ENCODE measurements at regions not wholly inside any gene's neighbourhood (a gene's known extent, or its start where the extent isn't known, plus 50 kb on each side); places are given as distances from the start of the nearest gene placed in this dataset.

- 20% methylated on average over 1 of the region's 3 CpGs; no CpG with 5 or more reads in 1 of the 2 experiments for WGBS, 2 experiments (ENCODE audit: extremely low coverage in 2 of 2, insufficient read length in 1 of 2)
- Histone ChIP-seq H4K5ac (ENCODE audit: low read depth, low read length) (no peak overlapping the region), H2BK5ac (ENCODE audit: low read depth, low read length, poor library complexity, severe bottlenecking) (no peak overlapping the region), H3K56ac (ENCODE audit: extremely low read depth, insufficient read depth, low read length) (no peak overlapping the region), H3K79me1 (ENCODE audit: low read depth in 1 of 2, low read length in 2 of 2) (no peaks in the 10 kb centered on the region), H3K4me1 (ENCODE audit: control insufficient read depth, insufficient read depth, low read length) (no peaks in the 10 kb centered on the region), H3K14ac (replicated peaks; ENCODE audit: low read depth, low read length) (no peak overlapping the region), H3K27me3 (ENCODE audit: control insufficient read depth, insufficient read depth, low read length) (no peaks in the 10 kb centered on the region), H2BK20ac (ENCODE audit: low read depth, low read length) (no peak overlapping the region), H3K9me1 (ENCODE audit: insufficient read depth, low read length) (no peaks in the 10 kb centered on the region), H3K36me3 (ENCODE audit: control insufficient read depth, insufficient read depth, low read length) (no peaks in the 10 kb centered on the region), H3K4ac (ENCODE audit: low read depth, low read length) (no peak overlapping the region), H2AK9ac (replicated peaks; ENCODE audit: low read depth, low read length, poor library complexity) (no peak overlapping the region), H4K20me1 (ENCODE audit: insufficient read depth, low read length) (no peaks in the 10 kb centered on the region), H2AFZ (replicated peaks; ENCODE audit: low read length, poor library complexity) (no peak overlapping the region), H4K91ac (ENCODE audit: insufficient read depth, low read depth, low read length) (no peak overlapping the region), H3K4me2 (ENCODE audit: low read depth, low read length) (no peak overlapping the region), H3K23ac (ENCODE audit: low read depth, low read length) (no peak overlapping the region), H3K9me3 (ENCODE audit: control insufficient read depth, insufficient read depth, low read length) (peaks cover 15% of the 10 kb centered on the region), H2BK15ac (ENCODE audit: low read depth, low read length) (no peak overlapping the region), H3K9ac (ENCODE audit: low read depth, low read length) (no peak overlapping the region), H3K18ac (ENCODE audit: low read depth, low read length) (no peak overlapping the region), H3K27ac (ENCODE audit: insufficient read depth, low read length) (no peak overlapping the region), H3K4me3 (ENCODE audit: insufficient read depth, low read depth, low read length) (no peak overlapping the region), H4K8ac (ENCODE audit: low read depth in 2 of 2, low read length in 2 of 2) (no peak overlapping the region), H2AK5ac (ENCODE audit: low read depth, low read length) (no peak overlapping the region), H2BK120ac (ENCODE audit: low read depth, low read length) (no peak overlapping the region)
- dilution Hi-C loops (cut with HindIII; ENCODE audit: low sequenced_read_pairs, unreplicated experiment) = no loop called here
- CTCF ChIA-PET = no interaction called here
- BruUV-seq (replicated peaks) = no TSS peak
- in situ Hi-C loops (cut with MboI; ENCODE audit: low sequenced_read_pairs) = no loop called here
- no peak for TF ChIP-seq FOS (IDR thresholded peaks at IDR 0.05; ENCODE audit: low read depth, low read length)
- no peak for TF ChIP-seq MXI1 (IDR thresholded peaks at IDR 0.05; ENCODE audit: borderline replicate concordance, low read depth, low read length)
- TF ChIP-seq MAZ (IDR thresholded peaks at IDR 0.05; ENCODE audit: borderline replicate concordance, low read depth, low read length) = no peak
- TF ChIP-seq BHLHE40 (IDR thresholded peaks at IDR 0.05; ENCODE audit: low read depth, low read length) = no peak
- TF ChIP-seq CEBPB (IDR thresholded peaks at IDR 0.05; ENCODE audit: low read depth, low read length) = no peak
- TF ChIP-seq NFE2L2 (IDR thresholded peaks at IDR 0.05; ENCODE audit: low read depth, low read length) = no peak
- TF ChIP-seq SMC3 (IDR thresholded peaks at IDR 0.05; ENCODE audit: low read depth, low read length) = no peak
- TF ChIP-seq ELK1 (IDR thresholded peaks at IDR 0.05; ENCODE audit: borderline replicate concordance, low read depth, low read length) = no peak
- TF ChIP-seq CHD1 (IDR thresholded peaks at IDR 0.05; ENCODE audit: low read depth, low read length) = no peak
- no peak for TF ChIP-seq CTCF (conservative IDR thresholded peaks at IDR 0.05; ENCODE audit: low read depth, low read length)
- no peak for ATAC-seq (ENCODE audit: low read depth)
- POLR2A ChIA-PET (ENCODE audit: unreplicated experiment) = no interaction called here
- DNase-seq = no peak
- intact Hi-C loops (cut with micrococcal nuclease) = no loop called here
Observed at GRCh38 chr14:97290977-97291376, 493.8 kb downstream of the VRK1 start.

All from IMR-90 (cell line).